Erythroblast (primary cell): ENCODE measurements at regions not wholly inside any gene's neighbourhood (a gene's known extent, or its start where the extent isn't known, plus 50 kb on each side); places are given as distances from the start of the nearest gene placed in this dataset.

ENCODE experiments used
- GATA1 ChIP-seq: IDR thresholded peaks from 2 replicates; pipeline ENCODE4 v1.6.1; 2011; ENCODE audit warnings: low read depth, mild to moderate bottlenecking, control low read depth, low read length, moderate library complexity
- POLR2A ChIP-seq: IDR thresholded peaks from 2 replicates; pipeline ENCODE4 v1.6.1; 2011; ENCODE audit warnings: mild to moderate bottlenecking, low read length

- TF ChIP-seq POLR2A (no peak), GATA1 (no peak)
Observed at GRCh38 chr3:10733297-10733696, 82.7 kb upstream of the SLC6A11 start.
